GM12872 (cell line): ENCODE measurements at regions not wholly inside any gene's neighbourhood (a gene's known extent, or its start where the extent isn't known, plus 50 kb on each side); places are given as distances from the start of the nearest gene placed in this dataset.

ENCODE experiments used
- TF ChIP-seq, protein P1 (sequence below): IDR thresholded peaks from 3 replicates; pipeline ENCODE4 v1.5.1; 2011; ENCODE audit warnings: low read depth, mild to moderate bottlenecking, low read length, moderate library complexity; ENCODE audit not compliant: insufficient read depth

GRCh38 chr13:81230386-81230785 is 889.5 kb upstream of the SPRY2 start:
- TF ChIP-seq, protein P1, sequence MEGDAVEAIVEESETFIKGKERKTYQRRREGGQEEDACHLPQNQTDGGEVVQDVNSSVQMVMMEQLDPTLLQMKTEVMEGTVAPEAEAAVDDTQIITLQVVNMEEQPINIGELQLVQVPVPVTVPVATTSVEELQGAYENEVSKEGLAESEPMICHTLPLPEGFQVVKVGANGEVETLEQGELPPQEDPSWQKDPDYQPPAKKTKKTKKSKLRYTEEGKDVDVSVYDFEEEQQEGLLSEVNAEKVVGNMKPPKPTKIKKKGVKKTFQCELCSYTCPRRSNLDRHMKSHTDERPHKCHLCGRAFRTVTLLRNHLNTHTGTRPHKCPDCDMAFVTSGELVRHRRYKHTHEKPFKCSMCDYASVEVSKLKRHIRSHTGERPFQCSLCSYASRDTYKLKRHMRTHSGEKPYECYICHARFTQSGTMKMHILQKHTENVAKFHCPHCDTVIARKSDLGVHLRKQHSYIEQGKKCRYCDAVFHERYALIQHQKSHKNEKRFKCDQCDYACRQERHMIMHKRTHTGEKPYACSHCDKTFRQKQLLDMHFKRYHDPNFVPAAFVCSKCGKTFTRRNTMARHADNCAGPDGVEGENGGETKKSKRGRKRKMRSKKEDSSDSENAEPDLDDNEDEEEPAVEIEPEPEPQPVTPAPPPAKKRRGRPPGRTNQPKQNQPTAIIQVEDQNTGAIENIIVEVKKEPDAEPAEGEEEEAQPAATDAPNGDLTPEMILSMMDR = no peak

GRCh38 chr13:81224209-81224833 is 883.4 kb upstream of the SPRY2 start:
- TF ChIP-seq, protein P1 = no peak

DNA sequence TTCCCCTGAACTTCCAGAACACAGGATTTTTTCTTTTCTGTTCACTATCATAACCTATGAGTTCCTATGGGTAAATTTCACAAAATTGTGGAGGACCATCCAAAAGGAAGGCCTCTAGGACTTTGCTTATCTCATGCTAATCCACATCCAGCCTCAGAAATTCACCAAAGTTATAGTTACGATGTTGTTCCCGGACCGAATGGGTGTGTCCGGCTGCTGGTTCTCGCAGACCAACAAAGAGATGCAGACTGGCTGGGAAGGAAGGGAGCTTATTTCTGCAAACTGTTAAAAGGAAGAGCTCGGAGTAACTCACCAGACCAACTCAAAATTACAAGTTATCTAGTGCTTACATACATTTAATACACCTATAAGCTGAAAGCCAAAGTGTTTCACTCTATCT is 882.9 kb upstream of the SPRY2 start:
- TF ChIP-seq, protein P1 = no peak

DNA sequence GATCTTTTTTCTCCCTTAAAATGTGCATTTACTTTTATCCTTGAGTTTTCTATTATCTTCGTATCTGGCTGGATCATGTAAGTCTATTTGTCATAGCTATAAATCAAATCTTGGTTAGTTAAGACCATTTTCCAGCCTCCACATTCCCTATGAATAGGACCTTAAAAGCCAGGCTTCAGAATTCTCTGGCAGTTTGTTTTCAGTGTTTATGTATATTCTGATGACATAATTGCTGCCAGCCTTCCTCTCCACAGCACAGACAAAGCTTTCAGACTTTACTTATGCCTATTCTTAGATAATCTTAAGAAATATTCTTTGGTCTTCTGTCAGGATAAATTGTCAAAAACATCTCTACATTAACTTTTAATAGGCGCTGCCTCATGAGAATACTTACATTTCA is 870.8 kb upstream of the SPRY2 start:
- TF ChIP-seq, protein P1 = no peak

GRCh38 chr13:81207636-81208035 is 866.7 kb upstream of the SPRY2 start:
- TF ChIP-seq, protein P1 = no peak

GRCh38 chr13:81207231-81207630 is 866.3 kb upstream of the SPRY2 start:
- TF ChIP-seq, protein P1 = no peak

DNA sequence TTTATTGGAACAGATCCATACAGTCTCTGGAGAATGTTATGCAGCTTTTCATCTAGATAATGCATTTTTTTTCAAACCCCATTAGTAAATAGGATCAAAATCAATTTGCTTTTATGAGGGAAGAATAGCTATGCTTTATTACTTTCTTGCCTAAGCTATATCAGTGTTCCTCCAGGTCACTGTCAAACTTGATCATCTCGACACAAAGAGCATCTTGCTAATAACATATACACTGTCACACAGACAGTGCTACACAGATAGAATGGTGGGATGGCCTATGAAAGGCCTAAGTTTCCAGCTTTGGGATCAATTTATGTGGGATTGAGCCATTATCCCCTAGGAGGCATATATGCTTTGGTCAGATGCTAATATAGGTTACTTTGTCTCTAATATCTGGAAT is 862.9 kb upstream of the SPRY2 start:
- TF ChIP-seq, protein P1 = no peak
